ENCODE measurements at regions not wholly inside any gene's neighbourhood (a gene's known extent, or its start where the extent isn't known, plus 50 kb on each side); places are given as distances from the start of the nearest gene placed in this dataset.

DNA sequence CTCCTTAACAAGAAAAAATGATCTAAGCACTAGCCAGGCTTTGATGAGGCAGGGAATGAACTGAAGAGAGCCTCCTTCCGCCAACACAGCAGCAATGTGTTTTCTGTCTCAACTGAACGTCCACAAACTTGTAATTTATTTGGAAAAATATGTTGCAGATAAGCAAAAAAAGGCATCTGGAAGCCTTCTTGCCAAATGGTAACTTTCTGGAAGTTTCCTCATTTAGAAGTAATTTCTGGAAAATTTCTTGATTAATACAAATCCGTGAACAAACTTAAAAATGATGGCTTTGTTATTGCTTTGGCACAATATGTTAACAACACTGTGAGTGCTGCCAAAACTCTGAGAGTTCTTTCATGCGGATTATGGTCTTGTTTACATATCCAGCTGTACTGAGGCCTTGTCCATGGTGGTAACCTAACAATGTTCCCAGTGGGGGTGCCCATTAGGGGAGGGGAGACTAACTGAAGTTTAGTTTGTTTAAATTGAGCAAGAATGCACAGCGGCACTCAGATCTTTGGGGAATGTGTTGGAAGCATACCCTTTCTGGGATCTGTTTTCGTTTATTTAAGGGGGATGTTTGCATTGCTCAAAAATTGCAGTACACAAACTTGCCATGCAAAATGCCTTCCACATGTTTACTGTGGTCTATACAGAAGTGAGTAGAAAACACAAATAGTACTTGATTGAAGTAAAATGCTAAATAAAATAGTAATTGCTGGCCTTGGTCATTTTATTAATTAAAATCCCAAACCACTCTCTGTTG, 334.7 kb downstream of the NR2F1-AS1 start:
- ATAC-seq (no peak), DNase-seq (no peak)
- TF ChIP-seq, protein P1, sequence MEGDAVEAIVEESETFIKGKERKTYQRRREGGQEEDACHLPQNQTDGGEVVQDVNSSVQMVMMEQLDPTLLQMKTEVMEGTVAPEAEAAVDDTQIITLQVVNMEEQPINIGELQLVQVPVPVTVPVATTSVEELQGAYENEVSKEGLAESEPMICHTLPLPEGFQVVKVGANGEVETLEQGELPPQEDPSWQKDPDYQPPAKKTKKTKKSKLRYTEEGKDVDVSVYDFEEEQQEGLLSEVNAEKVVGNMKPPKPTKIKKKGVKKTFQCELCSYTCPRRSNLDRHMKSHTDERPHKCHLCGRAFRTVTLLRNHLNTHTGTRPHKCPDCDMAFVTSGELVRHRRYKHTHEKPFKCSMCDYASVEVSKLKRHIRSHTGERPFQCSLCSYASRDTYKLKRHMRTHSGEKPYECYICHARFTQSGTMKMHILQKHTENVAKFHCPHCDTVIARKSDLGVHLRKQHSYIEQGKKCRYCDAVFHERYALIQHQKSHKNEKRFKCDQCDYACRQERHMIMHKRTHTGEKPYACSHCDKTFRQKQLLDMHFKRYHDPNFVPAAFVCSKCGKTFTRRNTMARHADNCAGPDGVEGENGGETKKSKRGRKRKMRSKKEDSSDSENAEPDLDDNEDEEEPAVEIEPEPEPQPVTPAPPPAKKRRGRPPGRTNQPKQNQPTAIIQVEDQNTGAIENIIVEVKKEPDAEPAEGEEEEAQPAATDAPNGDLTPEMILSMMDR (IDR thresholded peaks at IDR 0.05) = no peak
- Histone ChIP-seq H3K4me1 (no peaks in the 10 kb centered on the region), H3K27me3 (ENCODE audit: insufficient read depth in 3 of 3, low read length in 2 of 3) (no peaks in the 10 kb centered on the region), H3K4me3 (no peak overlapping the region), H3K27ac (no peak overlapping the region), H3K9me3 (no peaks in the 10 kb centered on the region), H3K36me3 (ENCODE audit: insufficient read depth in 1 of 2, low read depth in 1 of 2) (no peaks in the 10 kb centered on the region)
- 31 to 43% (median 39%) methylated on average over 6 of the region's 6 CpGs for WGBS, 3 donors
- intact Hi-C loops (cut with DNase I) = no loop called here

DNA sequence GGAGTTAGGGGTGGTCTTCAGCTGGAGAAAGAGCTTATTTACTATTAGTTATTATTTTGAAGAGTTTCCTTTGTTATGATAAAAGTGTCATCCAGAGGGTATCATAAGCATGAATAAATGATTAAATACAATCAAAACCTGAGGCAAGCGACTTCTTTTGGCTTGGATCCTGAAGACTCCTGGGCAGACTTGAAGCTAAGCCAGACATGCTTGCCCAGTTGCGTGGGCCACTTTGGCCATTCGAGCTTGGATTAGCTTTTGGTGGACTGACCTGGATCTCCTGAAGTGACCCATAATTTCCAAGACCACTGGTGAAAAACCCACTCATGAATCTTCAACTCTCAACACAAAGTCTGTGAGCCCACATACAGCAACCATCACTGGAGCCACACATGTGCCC, 335.8 kb downstream of the NR2F1-AS1 start:
- intact Hi-C loops (cut with DNase I) = no loop called here
- WGBS, 3 donors = 31 to 63% (median 44%) methylated on average over 3 of the region's 3 CpGs
- H3K4me3 ChIP-seq = no peak overlapping the region
- H3K9me3 ChIP-seq = no peaks in the 10 kb centered on the region
- no peak overlapping the region for H3K27ac ChIP-seq
- H3K4me1 ChIP-seq = no peaks in the 10 kb centered on the region
- H3K36me3 ChIP-seq (ENCODE audit: insufficient read depth in 1 of 2, low read depth in 1 of 2) = no peaks in the 10 kb centered on the region
- ATAC-seq (no peak), DNase-seq (no peak)
- no peaks in the 10 kb centered on the region for H3K27me3 ChIP-seq (ENCODE audit: insufficient read depth in 3 of 3, low read length in 2 of 3)
- TF ChIP-seq, protein P1 (IDR thresholded peaks at IDR 0.05) = no peak

DNA sequence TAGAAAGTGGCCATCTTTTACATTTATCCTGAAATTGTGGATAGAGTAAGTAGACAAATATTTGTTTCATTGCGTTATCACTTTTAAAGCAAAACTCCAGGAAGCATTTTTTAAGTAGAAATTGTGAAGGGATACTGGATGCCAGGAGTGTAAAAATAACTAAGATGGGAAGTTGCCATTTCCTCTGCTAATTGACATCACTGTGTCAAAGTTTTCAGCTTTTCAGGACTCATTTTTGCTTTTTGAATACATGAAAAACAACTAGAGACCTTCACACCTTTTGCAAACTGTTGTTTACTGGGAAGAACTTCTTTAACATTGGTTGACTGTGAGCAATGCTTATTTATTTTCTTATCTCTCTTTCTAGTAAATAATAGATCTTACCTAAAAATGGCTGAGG, 337.5 kb downstream of the NR2F1-AS1 start:
- TF ChIP-seq, protein P1 (IDR thresholded peaks at IDR 0.05) = no peak
- H3K4me3 ChIP-seq = no peak overlapping the region
- ATAC-seq (no peak), DNase-seq (no peak)
- no peaks in the 10 kb centered on the region for H3K27me3 ChIP-seq (ENCODE audit: insufficient read depth in 3 of 3, low read length in 2 of 3)
- H3K9me3 ChIP-seq = no peaks in the 10 kb centered on the region
- no peak overlapping the region for H3K27ac ChIP-seq
- intact Hi-C loops (cut with DNase I) = no loop called here
- WGBS, 3 donors = 67 to 92% (median 70%) methylated on average over 1 of the region's 1 CpG
- no peaks in the 10 kb centered on the region for H3K36me3 ChIP-seq (ENCODE audit: insufficient read depth in 1 of 2, low read depth in 1 of 2)
- H3K4me1 ChIP-seq = no peaks in the 10 kb centered on the region

DNA sequence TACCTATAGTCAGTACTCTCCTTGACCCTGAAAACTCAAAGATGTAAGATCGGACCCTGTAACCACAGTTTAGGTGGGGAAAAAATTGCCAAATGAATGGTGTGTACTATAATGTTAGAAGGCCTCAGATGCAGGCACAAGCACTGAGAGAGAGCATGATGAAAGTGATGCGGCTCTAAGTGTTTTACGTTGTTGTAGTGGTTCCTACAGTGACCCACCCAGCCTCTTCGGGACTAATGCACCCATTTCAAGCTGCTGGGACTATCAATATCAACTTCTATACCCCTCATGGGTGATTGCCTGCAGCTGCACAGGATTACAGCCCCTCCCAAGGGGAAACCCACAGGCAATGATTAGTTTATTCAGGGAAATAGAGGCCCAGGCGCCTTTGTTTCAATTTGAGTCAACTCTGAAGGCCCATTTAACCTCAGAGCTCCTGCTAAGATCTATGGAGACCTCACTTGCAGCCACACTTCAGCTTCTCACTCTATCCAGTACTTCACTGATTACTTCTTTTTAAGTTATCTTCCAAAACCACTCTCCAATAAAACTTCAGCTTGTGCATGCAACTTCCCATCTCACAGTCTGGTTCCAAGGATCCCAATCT, 340.7 kb downstream of the NR2F1-AS1 start:
- Histone ChIP-seq H3K4me1 (no peaks in the 10 kb centered on the region), H3K27me3 (ENCODE audit: insufficient read depth in 3 of 3, low read length in 2 of 3) (no peaks in the 10 kb centered on the region), H3K4me3 (no peak overlapping the region), H3K9me3 (no peaks in the 10 kb centered on the region), H3K27ac (no peak overlapping the region), H3K36me3 (ENCODE audit: insufficient read depth in 1 of 2, low read depth in 1 of 2) (no peaks in the 10 kb centered on the region)
- 92 to 95% (median 93%) methylated on average over 5 of the region's 5 CpGs for WGBS, 3 donors
- intact Hi-C loops (cut with DNase I) = no loop called here
- DNase-seq (no peak), ATAC-seq (no peak)
- TF ChIP-seq, protein P1 (IDR thresholded peaks at IDR 0.05) = no peak
